CD14-positive monocyte (primary cell): ENCODE measurements at regions not wholly inside any gene's neighbourhood (a gene's known extent, or its start where the extent isn't known, plus 50 kb on each side); places are given as distances from the start of the nearest gene placed in this dataset.

Source experiments
- DNase-seq, 3 donors: peaks; one replicate each; pipeline ENCODE4 v3.0.0-alpha.2; 2011 to 2022
- H2AFZ ChIP-seq: 2 replicates; pipeline ENCODE4 v1.6.0; 2012; ENCODE audit warnings: mild to moderate bottlenecking, low read depth, low read length, inconsistent platforms; ENCODE audit not compliant: insufficient read depth, poor library complexity, severe bottlenecking
- H3K27ac ChIP-seq, 2 donors: 1 replicate in 1 of 2; 2 replicates in 1 of 2; pipeline ENCODE4 v1.5.1; 2012 to 2013; ENCODE audit warnings: low read length in 2 of 2, control low read depth in 1 of 2, inconsistent platforms in 1 of 2, low read depth in 1 of 2, mild to moderate bottlenecking in 1 of 2
- H3K27me3 ChIP-seq, 2 donors: one replicate each; pipeline versions ENCODE4 v1.6.0 to v1.6.1; 2011 to 2013; ENCODE audit warnings: low read length in 2 of 2; ENCODE audit not compliant: control insufficient read depth in 2 of 2, insufficient read depth in 2 of 2
- H3K36me3 ChIP-seq, 2 donors: replicated peaks in 1 of 2; 1 replicate in 1 of 2; 2 replicates in 1 of 2; pipeline versions ENCODE4 v1.5.1 to v1.6.1; 2012 to 2013; ENCODE audit warnings: low read length in 2 of 2, control low read depth in 1 of 2, inconsistent platforms in 1 of 2, mild to moderate bottlenecking in 1 of 2; ENCODE audit not compliant: insufficient read depth in 2 of 2, control insufficient read depth in 1 of 2
- H3K4me1 ChIP-seq, 2 donors: 1 replicate in 1 of 2; 2 replicates in 1 of 2; pipeline versions ENCODE4 v1.5.1 to v1.6.1; 2012 to 2013; ENCODE audit warnings: low read length in 2 of 2, control low read depth in 1 of 2, inconsistent platforms in 1 of 2, mild to moderate bottlenecking in 1 of 2, moderate library complexity in 1 of 2; ENCODE audit not compliant: insufficient read depth in 2 of 2, control insufficient read depth in 1 of 2
- H3K4me2 ChIP-seq: replicated peaks from 2 replicates; pipeline ENCODE3; 2012; ENCODE audit warnings: low read length, moderate library complexity, mild to moderate bottlenecking; ENCODE audit not compliant: poor library complexity, severe bottlenecking; ENCODE audit errors: extremely low read depth
- H3K4me3 ChIP-seq, 3 experiments: fragments of 200-600 bp in 1 of 3; sonication (generic) in 1 of 3; replicated peaks in 1 of 3; 1 replicate in 2 of 3; 2 replicates in 1 of 3; pipeline ENCODE4 v1.5.1; 2011 to 2013; ENCODE audit warnings: low read length in 3 of 3, mild to moderate bottlenecking in 3 of 3, control low read depth in 2 of 3, low read depth in 2 of 3, inconsistent platforms in 1 of 3, moderate library complexity in 1 of 3
- H3K79me2 ChIP-seq: 2 replicates; pipeline ENCODE4 v1.6.0; 2012; ENCODE audit warnings: mild to moderate bottlenecking, control low read depth, inconsistent platforms, low read length, moderate library complexity; ENCODE audit not compliant: insufficient read depth
- H3K9ac ChIP-seq: 2 replicates; pipeline ENCODE4 v1.6.0; 2017; ENCODE audit warnings: low read length, mild to moderate bottlenecking; ENCODE audit not compliant: insufficient read depth, poor library complexity, severe bottlenecking
- H3K9me3 ChIP-seq, 2 donors: replicated peaks in 1 of 2; 1 replicate in 1 of 2; 2 replicates in 1 of 2; pipeline versions ENCODE4 v1.5.1 to v1.6.1; 2012 to 2013; ENCODE audit warnings: low read length in 2 of 2, control low read depth in 1 of 2; ENCODE audit not compliant: control insufficient read depth in 1 of 2, insufficient read depth in 1 of 2
- H4K20me1 ChIP-seq: 2 replicates; pipeline ENCODE4 v1.6.0; 2012; ENCODE audit warnings: mild to moderate bottlenecking, low read length, control low read depth, moderate library complexity; ENCODE audit not compliant: insufficient read depth
- H3K27ac Mint-ChIP-seq, 7 donors: one replicate each; pipeline ENCODE4 v1.8.0; 2020; ENCODE audit warnings: mild to moderate bottlenecking in 7 of 7, mixed read lengths in 7 of 7, moderate library complexity in 6 of 7, inconsistent platforms in 2 of 7
- H3K27me3 Mint-ChIP-seq, 3 donors: one replicate each; pipeline ENCODE4 v1.8.0; 2021 to 2022; ENCODE audit warnings: low read depth in 3 of 3, mild to moderate bottlenecking in 3 of 3, mixed read lengths in 3 of 3, moderate library complexity in 3 of 3, inconsistent platforms in 1 of 3
- H3K36me3 Mint-ChIP-seq, 2 donors: one replicate each; pipeline ENCODE4 v1.8.0; 2020; ENCODE audit warnings: mixed read lengths in 2 of 2, inconsistent platforms in 1 of 2, mild to moderate bottlenecking in 1 of 2
- H3K4me1 Mint-ChIP-seq: one replicate; pipeline ENCODE4 v1.8.0; 2020; ENCODE audit warnings: mild to moderate bottlenecking, mixed read lengths
- H3K4me3 Mint-ChIP-seq, 2 donors: one replicate each; pipeline ENCODE4 v1.8.0; 2020; ENCODE audit warnings: mild to moderate bottlenecking in 2 of 2, mixed read lengths in 2 of 2, moderate library complexity in 1 of 2
- H3K9me3 Mint-ChIP-seq, 7 donors: one replicate each; pipeline ENCODE4 v1.8.0; 2020 to 2022; ENCODE audit warnings: mixed read lengths in 7 of 7, mild to moderate bottlenecking in 6 of 7, moderate library complexity in 6 of 7, inconsistent platforms in 2 of 7
- CTCF ChIP-seq: fragments of 200-600 bp; IDR thresholded peaks from one replicate; pipeline ENCODE4 v1.8.0; 2022; ENCODE audit warnings: antibody characterized with exemption, mild to moderate bottlenecking
- WGBS: methylation state at CpG from one replicate; pipeline ENCODE4 v1.1.5; 2013; ENCODE audit warnings: missing lambda C conversion rate; ENCODE audit not compliant: insufficient coverage; 5-methylcytosine and 5-hydroxymethylcytosine counted together
- intact Hi-C, 2 donors: fragments of 100-400 bp; cut with micrococcal nuclease; formaldehyde crosslinking; loops; one replicate each; pipeline versions ENCODE4 v1.15.0 to v1.15.1; 2023

DNA sequence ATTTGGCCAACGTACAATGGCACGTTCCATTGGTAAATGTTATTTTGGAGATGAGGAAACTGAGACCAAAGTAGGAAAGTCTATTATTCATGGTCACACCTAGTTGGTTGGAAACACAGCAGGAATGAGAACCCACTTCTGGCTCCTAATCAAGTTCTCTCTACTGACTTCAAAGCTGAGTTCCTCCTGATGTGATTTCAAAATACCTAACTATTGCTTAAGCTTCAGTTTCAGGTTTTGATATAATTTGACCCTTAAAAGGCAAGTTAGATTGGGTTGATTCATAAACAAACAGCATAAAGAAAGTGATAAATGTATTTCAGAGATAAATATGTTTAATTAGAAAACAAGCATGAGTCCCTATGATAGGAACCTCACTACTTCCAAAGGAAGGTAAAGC lies 312.5 kb downstream of the PARP8 start:
- Mint-ChIP-seq H3K27ac (no peak overlapping the region), H3K4me3 (no peak overlapping the region), H3K9me3 (peaks cover 0 to 4% (median 0%) of the 10 kb centered on the region in 7 donors), H3K4me1 (no peaks in the 10 kb centered on the region), H3K36me3 (no peaks in the 10 kb centered on the region), H3K27me3 (peaks cover 0 to 17% (median 4%) of the 10 kb centered on the region in 3 donors)
- no peak for TF ChIP-seq CTCF
- peaks cover 12 to 18% of the 10 kb centered on the region in 2 donors for H3K27me3 ChIP-seq
- H3K4me2 ChIP-seq, result no peak overlapping the region
- no peaks in the 10 kb centered on the region for H3K79me2 ChIP-seq
- no peaks in the 10 kb centered on the region for H3K9me3 ChIP-seq
- no peaks in the 10 kb centered on the region for H4K20me1 ChIP-seq
- intact Hi-C loops, result no loop called here
- H3K27ac ChIP-seq, result no peak overlapping the region
- DNase-seq, result no peak
- H2AFZ ChIP-seq, result no peak overlapping the region
- no peaks in the 10 kb centered on the region for H3K4me1 ChIP-seq
- no CpG with 5 or more reads among the region's 2 CpGs for WGBS
- no peak overlapping the region for H3K9ac ChIP-seq
- no peak overlapping the region for H3K4me3 ChIP-seq
- no peaks in the 10 kb centered on the region for H3K36me3 ChIP-seq

- no peaks in the 10 kb centered on the region for H3K4me1 ChIP-seq
- no peaks in the 10 kb centered on the region for H3K36me3 Mint-ChIP-seq
- DNase-seq, result no peak
- H3K79me2 ChIP-seq, result no peaks in the 10 kb centered on the region
- H3K27me3 Mint-ChIP-seq, result peaks cover 0 to 3% (median 0%) of the 10 kb centered on the region in 3 donors
- peaks cover 0 to 4% (median 0%) of the 10 kb centered on the region in 7 donors for H3K9me3 Mint-ChIP-seq
- TF ChIP-seq CTCF, result no peak
- no peak overlapping the region for H2AFZ ChIP-seq
- no CpG with 5 or more reads among the region's 2 CpGs for WGBS
- H3K4me1 Mint-ChIP-seq, result no peaks in the 10 kb centered on the region
- no peak overlapping the region for H3K4me2 ChIP-seq
- H3K36me3 ChIP-seq, result no peaks in the 10 kb centered on the region
- no peak overlapping the region for H3K27ac Mint-ChIP-seq
- no peak overlapping the region for H3K4me3 Mint-ChIP-seq
- intact Hi-C loops, result no loop called here
- no peaks in the 10 kb centered on the region for H4K20me1 ChIP-seq
- H3K9me3 ChIP-seq, result no peaks in the 10 kb centered on the region
- no peaks in the 10 kb centered on the region for H3K27me3 ChIP-seq
- no peak overlapping the region for H3K9ac ChIP-seq
- H3K27ac ChIP-seq, result no peak overlapping the region
- no peak overlapping the region for H3K4me3 ChIP-seq
Observed at GRCh38 chr5:50984640-50985039, 318.2 kb downstream of the PARP8 start.
